C4-2B (cell line): ENCODE measurements at regions not wholly inside any gene's neighbourhood (a gene's known extent, or its start where the extent isn't known, plus 50 kb on each side); places are given as distances from the start of the nearest gene placed in this dataset.

ENCODE experiments used
- CTCF ChIP-seq: fragments of 450-650 bp; conservative IDR thresholded peaks from 2 replicates; pipeline ENCODE4 v1.5.1; 2017; ENCODE audit warnings: mild to moderate bottlenecking
- ZFX ChIP-seq: fragments of 450-650 bp; IDR thresholded peaks from 2 replicates; pipeline ENCODE4 v1.6.1; 2017

GRCh38 chr6:121767211-121767610 lies 331.8 kb downstream of the GJA1 start:
- TF ChIP-seq CTCF (no peak), ZFX (no peak)
